CD4-positive, alpha-beta T cell (primary cell): ENCODE measurements at regions not wholly inside any gene's neighbourhood (a gene's known extent, or its start where the extent isn't known, plus 50 kb on each side); places are given as distances from the start of the nearest gene placed in this dataset.

Source experiments
- ATAC-seq: fragments of 200-7000 bp; cut with Tn5 transposase; one replicate; pipeline ENCODE4 v1.10.0; 2022; ENCODE audit warnings: mild to moderate bottlenecking; ENCODE audit not compliant: poor library complexity
- CTCF ChIA-PET: fragments of 350-600 bp; sonication (Branson Sonifier 250); formaldehyde crosslinking; loops from one replicate; lab custom pipeline; 2021; ENCODE audit warnings: antibody characterized with exemption, inconsistent platforms; lab: Charles Lee
- POLR2A ChIA-PET: fragments of 350-600 bp; sonication (Branson Sonifier 250); formaldehyde crosslinking; loops from one replicate; lab custom pipeline; 2021; ENCODE audit warnings: antibody characterized with exemption, inconsistent platforms; lab: Charles Lee
- DNase-seq, 14 experiments: peaks; one replicate each; pipeline ENCODE4 v3.0.0-alpha.2; 2013 to 2020; ENCODE audit warnings: mixed read lengths in 2 of 14
- H3K27ac ChIP-seq, 2 donors: one replicate each; pipeline versions ENCODE4 v1.5.1 to v1.7.0; 2013; ENCODE audit warnings: low read length in 2 of 2, low read depth in 1 of 2, mild to moderate bottlenecking in 1 of 2
- H3K27me3 ChIP-seq, 2 experiments: 1 replicate in 1 of 2; 2 replicates in 1 of 2; pipeline versions ENCODE4 v1.6.1 to v1.7.0; 2013; ENCODE audit warnings: low read length in 2 of 2, control low read depth in 1 of 2, mild to moderate bottlenecking in 1 of 2, moderate library complexity in 1 of 2; ENCODE audit not compliant: insufficient read depth in 2 of 2, control insufficient read depth in 1 of 2
- H3K36me3 ChIP-seq: one replicate; pipeline ENCODE4 v1.6.1; 2013; ENCODE audit warnings: low read length, control low read depth; ENCODE audit not compliant: insufficient read depth
- H3K4me1 ChIP-seq: one replicate; pipeline ENCODE4 v1.6.1; 2013; ENCODE audit warnings: low read length, control low read depth; ENCODE audit not compliant: insufficient read depth
- H3K4me3 ChIP-seq: one replicate; pipeline ENCODE4 v1.5.1; 2013; ENCODE audit warnings: mild to moderate bottlenecking, low read length, moderate library complexity
- H3K9me3 ChIP-seq, 2 experiments: 1 replicate in 1 of 2; 2 replicates in 1 of 2; pipeline versions ENCODE4 v1.6.1 to v1.7.0; 2013; ENCODE audit warnings: low read length in 2 of 2, mild to moderate bottlenecking in 2 of 2, control low read depth in 1 of 2, moderate library complexity in 1 of 2; ENCODE audit not compliant: control insufficient read depth in 1 of 2, insufficient read depth in 1 of 2
- H3K27ac Mint-ChIP-seq: one replicate; pipeline ENCODE4 v1.8.0; 2020; ENCODE audit warnings: mixed read lengths
- H3K27me3 Mint-ChIP-seq: one replicate; pipeline ENCODE4 v1.8.0; 2021; ENCODE audit warnings: mixed read lengths
- H3K36me3 Mint-ChIP-seq: one replicate; pipeline ENCODE4 v1.8.0; 2021; ENCODE audit warnings: low read depth, mixed read lengths
- H3K4me1 Mint-ChIP-seq: one replicate; pipeline ENCODE4 v1.8.0; 2021; ENCODE audit warnings: low read depth, mixed read lengths
- H3K4me3 Mint-ChIP-seq: one replicate; pipeline ENCODE4 v1.8.0; 2020; ENCODE audit warnings: mild to moderate bottlenecking, mixed read lengths
- H3K9me3 Mint-ChIP-seq: one replicate; pipeline ENCODE4 v1.8.0; 2020; ENCODE audit warnings: mixed read lengths
- CTCF ChIP-seq: fragments of 200-600 bp; IDR thresholded peaks from one replicate; pipeline ENCODE4 v1.8.0; 2022; ENCODE audit warnings: antibody characterized with exemption, mild to moderate bottlenecking
- intact Hi-C, 2 experiments: fragments of 100-400 bp; cut with DNase I in 1 of 2; cut with micrococcal nuclease in 1 of 2; formaldehyde crosslinking; loops; one replicate each; pipeline versions ENCODE4 v1.15.1 to v1.9.0; 2023 to 2025; cut with DNase I, micrococcal nuclease

GRCh38 chr1:184199036-184199435 lies 147.5 kb downstream of the TSEN15 start:
- intact Hi-C loops: no loop called here

DNA sequence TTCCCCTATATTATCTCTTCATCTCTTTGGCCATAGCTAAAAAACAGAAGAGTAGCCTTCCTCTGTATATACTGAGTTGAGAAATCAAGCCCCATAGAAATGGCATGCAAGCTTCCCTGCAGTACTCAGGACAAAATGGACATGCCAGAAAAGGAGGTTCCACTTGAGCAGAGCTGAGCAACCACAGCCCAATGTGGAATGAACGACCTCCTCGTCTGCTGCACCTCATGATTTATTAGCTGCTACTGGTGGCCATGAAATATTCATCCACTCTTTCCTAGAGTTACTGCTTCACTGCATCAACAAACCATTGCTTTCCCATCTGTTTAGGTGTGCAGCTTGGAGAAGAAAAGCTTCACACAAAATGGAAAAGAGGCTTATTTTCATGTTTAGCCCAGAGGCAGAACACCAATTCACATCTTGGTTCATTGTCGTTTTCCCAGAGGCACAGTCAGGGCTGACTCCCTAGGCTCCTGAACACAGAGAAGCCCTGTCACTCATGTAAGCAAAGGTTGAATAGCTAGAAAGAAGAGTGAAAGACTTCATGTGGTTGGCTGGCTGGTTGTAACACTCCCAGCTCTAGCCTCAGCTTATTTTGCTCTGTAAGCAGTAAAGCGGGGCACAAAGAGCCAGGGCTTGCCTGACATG lies 148.0 kb downstream of the TSEN15 start:
- Histone ChIP-seq H3K27me3 (peaks cover 0 to 3% of the 10 kb centered on the region in 2 experiments), H3K4me3 (no peak overlapping the region), H3K9me3 (no peaks in the 10 kb centered on the region), H3K36me3 (no peaks in the 10 kb centered on the region), H3K27ac (no peak overlapping the region), H3K4me1 (no peaks in the 10 kb centered on the region)
- H3K4me1 Mint-ChIP-seq: no peaks in the 10 kb centered on the region
- TF ChIP-seq CTCF: no peak
- no peak for DNase-seq
- no peaks in the 10 kb centered on the region for H3K9me3 Mint-ChIP-seq
- no peak for ATAC-seq
- ChIA-PET CTCF (no interaction called here), POLR2A (no interaction called here)
- intact Hi-C loops: no loop called here
- H3K4me3 Mint-ChIP-seq: no peak overlapping the region
- no peaks in the 10 kb centered on the region for H3K27me3 Mint-ChIP-seq
- no peaks in the 10 kb centered on the region for H3K36me3 Mint-ChIP-seq
- H3K27ac Mint-ChIP-seq: no peak overlapping the region

More at GRCh38 chr1:184199036-184199435, 147.5 kb downstream of the TSEN15 start:
- no peak overlapping the region for H3K4me3 ChIP-seq
- TF ChIP-seq CTCF: no peak
- no peak overlapping the region for H3K4me3 Mint-ChIP-seq
- H3K36me3 Mint-ChIP-seq: no peaks in the 10 kb centered on the region
- ATAC-seq (no peak), DNase-seq (no peak)
- no peak overlapping the region for H3K27ac ChIP-seq
- no peaks in the 10 kb centered on the region for H3K9me3 ChIP-seq
- no peaks in the 10 kb centered on the region for H3K4me1 ChIP-seq
- H3K36me3 ChIP-seq: no peaks in the 10 kb centered on the region
- H3K27ac Mint-ChIP-seq: no peak overlapping the region
- no peaks in the 10 kb centered on the region for H3K4me1 Mint-ChIP-seq
- H3K9me3 Mint-ChIP-seq: no peaks in the 10 kb centered on the region
- POLR2A ChIA-PET: no interaction called here
- H3K27me3 Mint-ChIP-seq: no peaks in the 10 kb centered on the region
- peaks cover 0 to 3% of the 10 kb centered on the region in 2 experiments for H3K27me3 ChIP-seq
- CTCF ChIA-PET: no interaction called here

- no peak for TF ChIP-seq CTCF
- no peaks in the 10 kb centered on the region for H3K9me3 ChIP-seq
- Mint-ChIP-seq H3K9me3 (no peaks in the 10 kb centered on the region), H3K4me1 (no peaks in the 10 kb centered on the region), H3K36me3 (no peaks in the 10 kb centered on the region), H3K4me3 (no peak overlapping the region), H3K27me3 (no peaks in the 10 kb centered on the region), H3K27ac (no peak overlapping the region)
- no peak overlapping the region for H3K27ac ChIP-seq
- ATAC-seq: no peak
- no peaks in the 10 kb centered on the region for H3K27me3 ChIP-seq
- intact Hi-C loops: no loop called here
- no peaks in the 10 kb centered on the region for H3K4me1 ChIP-seq
- POLR2A ChIA-PET: no interaction called here
- DNase-seq: no peak
- H3K36me3 ChIP-seq: no peaks in the 10 kb centered on the region
- H3K4me3 ChIP-seq: no peak overlapping the region
- CTCF ChIA-PET: interaction anchor here (0.8 kb wide), 1 partner anchor 45 kb away, joined by 3 read pairs; no protein-coding TSS in a partner anchor
Measured at GRCh38 chr1:184208622-184209021, 157.1 kb downstream of the TSEN15 start.
